H4 (cell line): ENCODE measurements at regions not wholly inside any gene's neighbourhood (a gene's known extent, or its start where the extent isn't known, plus 50 kb on each side); places are given as distances from the start of the nearest gene placed in this dataset.

Source experiments
- DNase-seq: peaks from one replicate; pipeline ENCODE4 v3.0.0-alpha.2; 2015; ENCODE audit warnings: low spot score

DNA sequence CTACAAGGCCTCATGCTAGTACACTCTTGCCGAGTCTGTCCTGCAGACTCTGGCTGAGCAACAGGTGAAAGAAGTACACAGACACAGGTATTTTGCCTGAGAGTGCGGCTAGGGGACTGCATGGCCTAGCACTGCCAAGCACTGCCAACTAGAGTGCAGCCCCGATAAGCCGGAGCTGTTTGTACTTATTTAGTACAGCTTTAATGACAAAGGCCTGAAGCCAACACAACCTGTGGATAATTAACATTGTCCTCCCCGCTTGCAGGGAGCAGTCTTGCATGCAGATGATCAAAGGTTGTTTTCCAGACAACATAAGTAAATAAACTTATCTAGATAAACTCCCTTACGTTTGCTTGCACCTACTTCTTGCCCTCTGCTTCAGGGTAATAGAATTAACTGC is 63.7 kb upstream of the MMADHC start:
- DNase-seq: no peak

DNA sequence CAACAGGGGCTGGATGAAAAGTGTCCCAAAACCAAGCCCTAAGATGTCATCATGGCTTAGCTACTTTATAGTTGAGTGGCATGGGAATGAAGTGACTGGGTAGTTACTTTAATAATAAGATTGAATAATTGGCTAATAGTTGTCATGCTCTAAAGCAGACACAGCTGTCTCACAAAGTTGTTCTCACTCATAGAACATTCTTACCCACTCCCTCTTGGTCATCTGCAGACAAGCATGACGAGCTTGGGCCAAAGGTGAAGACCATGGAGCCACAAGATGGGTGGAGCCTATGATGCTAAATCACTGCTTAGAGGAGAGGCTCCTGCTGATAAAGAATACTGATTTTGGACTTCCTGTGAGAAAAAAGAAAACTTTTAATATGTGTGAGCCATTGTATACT is 62.4 kb upstream of the MMADHC start:
- no peak for DNase-seq

DNA sequence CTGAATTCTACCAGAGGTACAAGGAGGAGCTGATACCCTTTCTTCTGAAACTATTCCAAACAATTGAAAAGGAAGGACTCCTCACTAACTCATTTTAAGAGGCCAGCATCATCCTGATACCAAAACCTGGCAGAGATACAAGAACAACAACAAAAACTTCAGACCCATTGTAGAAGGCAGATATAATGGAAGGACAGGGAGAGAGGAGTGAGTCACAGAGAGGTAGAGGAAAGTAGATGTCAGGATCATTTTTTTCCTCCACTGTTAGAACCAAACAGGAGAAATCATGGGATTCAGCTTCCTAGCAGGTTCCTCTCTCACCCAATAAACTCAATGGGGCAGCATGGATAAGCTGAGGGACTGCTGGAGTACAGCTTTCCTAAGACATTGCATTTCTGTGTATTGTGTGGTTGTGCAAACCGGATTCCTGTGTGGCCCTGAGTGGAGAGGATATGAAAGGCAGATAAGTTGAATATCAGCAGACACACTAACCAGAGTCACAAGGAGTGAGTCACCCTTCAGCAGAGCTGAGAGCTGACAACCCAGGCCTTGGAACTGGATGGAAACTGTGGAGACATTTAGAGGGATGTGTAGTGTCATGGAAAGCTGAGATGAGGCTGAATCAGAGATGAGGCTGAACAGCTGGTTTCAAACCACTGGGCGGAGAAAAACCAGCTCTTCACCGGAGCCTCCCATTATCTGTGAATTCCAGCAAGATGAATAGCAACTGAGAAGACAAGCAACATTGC is 60.9 kb upstream of the MMADHC start:
- peak; percentile 85 for DNase-seq

DNA sequence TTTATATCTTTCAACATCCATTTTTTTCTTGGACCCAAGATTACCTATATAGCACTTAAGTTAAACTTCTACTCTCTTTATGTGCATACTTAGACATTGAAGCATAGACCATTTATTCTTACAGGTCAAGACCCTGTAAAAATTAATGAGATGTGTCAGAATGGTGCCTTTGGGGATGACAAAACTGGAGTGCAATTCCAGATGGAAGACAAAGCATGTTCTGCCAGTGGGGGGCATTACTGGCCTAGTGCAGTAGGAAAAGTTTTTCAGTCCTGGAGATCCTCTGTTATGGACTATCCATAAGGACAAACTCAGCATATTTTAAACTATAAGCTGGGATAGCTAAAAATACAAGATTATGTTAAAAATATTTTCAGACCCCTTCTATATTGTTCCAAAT is 57.8 kb upstream of the MMADHC start:
- DNase-seq: peak; percentile 29
